ENCODE measurements at regions not wholly inside any gene's neighbourhood (a gene's known extent, or its start where the extent isn't known, plus 50 kb on each side); places are given as distances from the start of the nearest gene placed in this dataset.
A peak's percentile ranks its signal among the peaks of the same experiment; 100 is the strongest.

GRCh38 chr15:31261266-31262142 lies 65.1 kb upstream of the KLF13 start:
- no peak for TF ChIP-seq CTCF (IDR thresholded peaks at IDR 0.05; ENCODE audit: insufficient read depth, low read depth, low read length, missing control alignments)
- DNase-seq (ENCODE audit: low read depth), result no peak

GRCh38 chr15:31262143-31262530 lies 64.5 kb upstream of the KLF13 start:
- TF ChIP-seq CTCF (IDR thresholded peaks at IDR 0.05; ENCODE audit: insufficient read depth, low read depth, low read length, missing control alignments), result no peak
- no peak overlapping the region for H3K4me3 ChIP-seq (ENCODE audit: low read length)
- no peak for DNase-seq (ENCODE audit: low read depth)

More at GRCh38 chr15:31261266-31262142, 65.1 kb upstream of the KLF13 start:
- H3K4me3 ChIP-seq (ENCODE audit: low read length), result no peak overlapping the region

GRCh38 chr15:31262901-31263671 lies 63.5 kb upstream of the KLF13 start:
- DNase-seq (ENCODE audit: low read depth), result peak; percentile 84
- TF ChIP-seq CTCF (IDR thresholded peaks at IDR 0.05; ENCODE audit: insufficient read depth, low read depth, low read length, missing control alignments), result no peak
- no peak overlapping the region for H3K4me3 ChIP-seq (ENCODE audit: low read length)

- no peak for TF ChIP-seq CTCF (IDR thresholded peaks at IDR 0.05; ENCODE audit: insufficient read depth, low read depth, low read length, missing control alignments)
- DNase-seq (ENCODE audit: low read depth), result peak; percentile 79
- H3K4me3 ChIP-seq (ENCODE audit: low read length), result no peak overlapping the region
Measured at GRCh38 chr15:31263751-31264558, 62.7 kb upstream of the KLF13 start.

- no peak overlapping the region for H3K4me3 ChIP-seq (ENCODE audit: low read length)
- no peak for TF ChIP-seq CTCF (IDR thresholded peaks at IDR 0.05; ENCODE audit: insufficient read depth, low read depth, low read length, missing control alignments)
- no peak for DNase-seq (ENCODE audit: low read depth)
Measured at GRCh38 chr15:31264559-31265089, 62.0 kb upstream of the KLF13 start.

GRCh38 chr15:31265090-31265870 lies 61.4 kb upstream of the KLF13 start:
- no peak overlapping the region for H3K4me3 ChIP-seq (ENCODE audit: low read length)
- no peak for DNase-seq (ENCODE audit: low read depth)
- no peak for TF ChIP-seq CTCF (IDR thresholded peaks at IDR 0.05; ENCODE audit: insufficient read depth, low read depth, low read length, missing control alignments)

Measured in epithelial cell of esophagus (primary cell).